Thoracic aorta (tissue), 2 donors: ENCODE measurements at regions not wholly inside any gene's neighbourhood (a gene's known extent, or its start where the extent isn't known, plus 50 kb on each side); places are given as distances from the start of the nearest gene placed in this dataset.

Source experiments
- ATAC-seq: fragments of 150-250 bp; one replicate; pipeline ENCODE4 v1.8.0; 2017; ENCODE audit warnings: low read depth; ENCODE audit not compliant: insufficient number of reproducible peaks, low FRiP score
- DNase-seq: peaks from one replicate; pipeline ENCODE4 v3.0.0-alpha.2; 2020; ENCODE audit warnings: low spot score
- H3K27ac ChIP-seq, 2 donors: fragments of 200-600 bp; sonication (generic); 1 replicate in 1 of 2; 2 replicates in 1 of 2; pipeline ENCODE4 v1.5.1; 2016; ENCODE audit warnings: mild to moderate bottlenecking in 2 of 2, moderate library complexity in 2 of 2
- H3K27me3 ChIP-seq: fragments of 200-600 bp; sonication (generic); replicated peaks from 2 replicates; pipeline ENCODE4 v1.6.0; 2016; ENCODE audit warnings: mild to moderate bottlenecking; ENCODE audit not compliant: insufficient read depth
- H3K36me3 ChIP-seq: fragments of 200-600 bp; sonication (generic); one replicate; pipeline ENCODE4 v1.5.1; 2016
- H3K4me1 ChIP-seq, 2 donors: fragments of 200-600 bp; sonication (generic); 1 replicate in 1 of 2; 2 replicates in 1 of 2; pipeline versions ENCODE4 v1.5.1 to v1.6.0; 2016; ENCODE audit warnings: low read depth in 2 of 2, mild to moderate bottlenecking in 1 of 2; ENCODE audit not compliant: control insufficient read depth in 1 of 2
- H3K4me3 ChIP-seq: fragments of 200-600 bp; sonication (generic); 2 replicates; pipeline ENCODE4 v1.5.1; 2016; ENCODE audit warnings: mild to moderate bottlenecking
- H3K9me3 ChIP-seq: fragments of 200-600 bp; sonication (generic); 2 replicates; pipeline ENCODE4 v1.5.1; 2016
- CTCF ChIP-seq: fragments of 200-600 bp; sonication (generic); IDR thresholded peaks from one replicate; pipeline ENCODE4 v1.5.1; 2019; ENCODE audit warnings: antibody characterized with exemption

- no peak overlapping the region for H3K4me3 ChIP-seq
- no peaks in the 10 kb centered on the region for H3K9me3 ChIP-seq
- no peaks in the 10 kb centered on the region for H3K27me3 ChIP-seq
- TF ChIP-seq CTCF: no peak
- ATAC-seq (no peak), DNase-seq (no peak)
- no peak overlapping the region for H3K27ac ChIP-seq
- H3K4me1 ChIP-seq: no peaks in the 10 kb centered on the region
- no peaks in the 10 kb centered on the region for H3K36me3 ChIP-seq
Observed at GRCh38 chr9:84153885-84154284, 173.3 kb downstream of the RMI1 start.

GRCh38 chr9:84154320-84154719 is 173.7 kb downstream of the RMI1 start:
- no peak for TF ChIP-seq CTCF
- ATAC-seq: no peak
- Histone ChIP-seq H3K4me1 (no peaks in the 10 kb centered on the region), H3K27ac (no peak overlapping the region), H3K9me3 (no peaks in the 10 kb centered on the region), H3K27me3 (no peaks in the 10 kb centered on the region), H3K36me3 (no peaks in the 10 kb centered on the region), H3K4me3 (no peak overlapping the region)
- DNase-seq: no peak

GRCh38 chr9:84163052-84163650 is 177.4 kb downstream of the SLC28A3 start:
- no peak for TF ChIP-seq CTCF
- no peak overlapping the region for H3K27ac ChIP-seq
- no peaks in the 10 kb centered on the region for H3K4me1 ChIP-seq
- DNase-seq: no peak
- no peak overlapping the region for H3K4me3 ChIP-seq
- ATAC-seq: no peak
- H3K9me3 ChIP-seq: no peaks in the 10 kb centered on the region
- H3K27me3 ChIP-seq: no peaks in the 10 kb centered on the region
- H3K36me3 ChIP-seq: no peaks in the 10 kb centered on the region

GRCh38 chr9:84166891-84167290 is 173.7 kb downstream of the SLC28A3 start:
- ATAC-seq: no peak

GRCh38 chr9:84169240-84169639 is 171.3 kb downstream of the SLC28A3 start:
- Histone ChIP-seq H3K27ac (no peak overlapping the region), H3K4me1 (peaks cover 5 to 11% of the 10 kb centered on the region in 2 donors), H3K4me3 (no peak overlapping the region), H3K27me3 (no peaks in the 10 kb centered on the region), H3K9me3 (no peaks in the 10 kb centered on the region), H3K36me3 (no peaks in the 10 kb centered on the region)
- DNase-seq: no peak
- TF ChIP-seq CTCF: no peak
- no peak for ATAC-seq

More at GRCh38 chr9:84166891-84167290, 173.7 kb downstream of the SLC28A3 start:
- no peak for DNase-seq
- Histone ChIP-seq H3K27ac (no peak overlapping the region), H3K4me1 (peaks cover 5 to 11% of the 10 kb centered on the region in 2 donors), H3K4me3 (no peak overlapping the region), H3K27me3 (no peaks in the 10 kb centered on the region), H3K9me3 (no peaks in the 10 kb centered on the region), H3K36me3 (no peaks in the 10 kb centered on the region)
- no peak for TF ChIP-seq CTCF
